ENCODE measurements at regions not wholly inside any gene's neighbourhood (a gene's known extent, or its start where the extent isn't known, plus 50 kb on each side); places are given as distances from the start of the nearest gene placed in this dataset.

- no peak for DNase-seq
- Histone ChIP-seq H3K36me3 (ENCODE audit: control insufficient read depth, insufficient read depth, low read length) (no peaks in the 10 kb centered on the region), H3K4me3 (ENCODE audit: low read length) (no peak overlapping the region), H3K27ac (ENCODE audit: low read length) (no peak overlapping the region), H3K27me3 (ENCODE audit: control insufficient read depth, insufficient read depth, low read length) (no peaks in the 10 kb centered on the region), H3K9me3 (ENCODE audit: control insufficient read depth, low read depth, low read length) (no peaks in the 10 kb centered on the region), H3K4me1 (ENCODE audit: control insufficient read depth, insufficient read depth, low read length) (no peaks in the 10 kb centered on the region)
- WGBS (ENCODE audit: insufficient coverage, low lambda C conversion rate) = no CpG with 5 or more reads among the region's 3 CpGs
Observed at GRCh38 chr18:6590326-6590725, 139.2 kb upstream of the ARHGAP28 start.

DNA sequence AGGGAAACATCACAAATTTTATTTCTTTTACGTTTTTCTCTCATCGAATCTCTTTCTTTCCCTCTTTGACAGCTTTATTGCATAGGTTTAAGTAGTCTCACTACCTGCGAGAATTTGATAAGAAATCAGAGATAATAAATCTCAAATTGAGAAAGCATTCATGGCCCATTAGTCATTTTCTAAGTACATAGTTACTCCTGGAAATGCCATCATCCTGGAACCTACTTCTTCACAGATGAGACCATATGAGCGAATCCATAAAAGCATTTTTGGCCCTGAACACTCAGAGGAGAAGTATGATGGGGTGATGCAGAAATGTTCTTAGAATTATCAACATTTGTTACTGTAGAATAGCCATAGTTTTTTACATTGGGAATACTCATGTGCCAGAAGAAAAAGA lies 138.0 kb upstream of the ARHGAP28 start:
- H3K9me3 ChIP-seq (ENCODE audit: control insufficient read depth, low read depth, low read length) = no peaks in the 10 kb centered on the region
- H3K27ac ChIP-seq (ENCODE audit: low read length) = no peak overlapping the region
- no peak overlapping the region for H3K4me3 ChIP-seq (ENCODE audit: low read length)
- no peak for DNase-seq
- WGBS (ENCODE audit: insufficient coverage, low lambda C conversion rate) = 37% methylated on average over 3 of the region's 4 CpGs
- H3K4me1 ChIP-seq (ENCODE audit: control insufficient read depth, insufficient read depth, low read length) = no peaks in the 10 kb centered on the region
- H3K27me3 ChIP-seq (ENCODE audit: control insufficient read depth, insufficient read depth, low read length) = no peaks in the 10 kb centered on the region
- no peaks in the 10 kb centered on the region for H3K36me3 ChIP-seq (ENCODE audit: control insufficient read depth, insufficient read depth, low read length)

DNA sequence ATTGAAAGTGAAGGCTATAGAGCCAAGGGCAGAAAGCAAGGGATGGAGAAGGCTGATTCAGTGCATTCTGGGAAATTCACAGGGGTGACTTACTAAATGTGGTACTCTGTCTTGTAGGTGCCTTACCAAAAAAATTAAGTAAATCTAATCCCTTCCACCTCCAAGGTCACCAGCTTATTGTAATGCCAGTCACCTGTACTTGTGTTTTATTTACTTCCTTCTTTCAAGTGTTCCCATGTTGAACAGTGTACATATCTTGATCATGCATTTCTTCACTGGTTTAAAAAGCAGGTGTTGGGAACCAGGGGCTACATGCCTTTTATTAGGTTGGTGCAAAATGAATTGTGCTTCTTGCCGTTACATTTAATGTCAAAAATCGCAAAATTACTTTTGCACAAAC lies 137.0 kb upstream of the ARHGAP28 start:
- WGBS (ENCODE audit: insufficient coverage, low lambda C conversion rate) = no CpG with 5 or more reads among the region's 2 CpGs

DNA sequence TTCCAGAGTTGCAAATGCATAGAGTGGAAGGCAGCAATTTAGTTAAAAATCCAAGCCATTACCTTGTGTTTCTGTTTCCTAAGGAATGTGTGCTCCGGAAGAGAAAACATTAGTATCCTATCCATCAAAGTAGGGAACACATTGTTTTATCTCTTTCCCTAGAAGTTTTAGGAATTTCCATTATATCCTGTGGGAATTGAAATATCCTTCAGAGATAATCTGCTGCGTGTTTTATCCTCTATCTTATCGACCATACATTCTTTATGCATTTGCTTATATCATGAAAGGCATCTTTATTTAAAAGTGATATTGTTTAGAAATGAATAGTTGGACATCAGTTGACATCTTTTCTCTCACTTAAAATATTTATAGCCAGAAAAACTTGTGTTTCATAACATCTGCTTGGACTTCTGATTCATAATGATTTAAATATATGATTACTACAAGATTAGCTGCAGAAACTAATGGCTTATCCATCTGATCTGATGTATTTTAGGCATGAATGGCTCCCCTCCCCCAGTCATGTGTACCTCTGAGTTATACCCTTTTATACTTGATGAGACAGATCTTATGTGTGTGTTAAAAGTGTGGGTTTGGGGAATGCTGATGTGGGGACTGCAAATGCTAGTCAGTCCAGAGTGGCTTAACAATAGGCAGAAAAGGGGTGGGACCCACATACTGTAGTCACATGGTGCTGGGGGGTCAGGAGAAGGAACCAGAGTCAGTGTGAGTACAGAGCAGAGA lies 136.2 kb upstream of the ARHGAP28 start:
- Histone ChIP-seq H3K4me3 (ENCODE audit: low read length) (no peak overlapping the region), H3K4me1 (ENCODE audit: control insufficient read depth, insufficient read depth, low read length) (no peaks in the 10 kb centered on the region), H3K9me3 (ENCODE audit: control insufficient read depth, low read depth, low read length) (no peaks in the 10 kb centered on the region), H3K36me3 (ENCODE audit: control insufficient read depth, insufficient read depth, low read length) (no peaks in the 10 kb centered on the region), H3K27me3 (ENCODE audit: control insufficient read depth, insufficient read depth, low read length) (no peaks in the 10 kb centered on the region), H3K27ac (ENCODE audit: low read length) (no peak overlapping the region)
- DNase-seq = no peak
- WGBS (ENCODE audit: insufficient coverage, low lambda C conversion rate) = 50% methylated on average over 2 of the region's 3 CpGs

More for the DNA sequence above, 137.0 kb upstream of the ARHGAP28 start:
- Histone ChIP-seq H3K4me1 (ENCODE audit: control insufficient read depth, insufficient read depth, low read length) (no peaks in the 10 kb centered on the region), H3K27me3 (ENCODE audit: control insufficient read depth, insufficient read depth, low read length) (no peaks in the 10 kb centered on the region), H3K27ac (ENCODE audit: low read length) (no peak overlapping the region), H3K4me3 (ENCODE audit: low read length) (no peak overlapping the region), H3K36me3 (ENCODE audit: control insufficient read depth, insufficient read depth, low read length) (no peaks in the 10 kb centered on the region), H3K9me3 (ENCODE audit: control insufficient read depth, low read depth, low read length) (no peaks in the 10 kb centered on the region)
- DNase-seq = no peak

DNA sequence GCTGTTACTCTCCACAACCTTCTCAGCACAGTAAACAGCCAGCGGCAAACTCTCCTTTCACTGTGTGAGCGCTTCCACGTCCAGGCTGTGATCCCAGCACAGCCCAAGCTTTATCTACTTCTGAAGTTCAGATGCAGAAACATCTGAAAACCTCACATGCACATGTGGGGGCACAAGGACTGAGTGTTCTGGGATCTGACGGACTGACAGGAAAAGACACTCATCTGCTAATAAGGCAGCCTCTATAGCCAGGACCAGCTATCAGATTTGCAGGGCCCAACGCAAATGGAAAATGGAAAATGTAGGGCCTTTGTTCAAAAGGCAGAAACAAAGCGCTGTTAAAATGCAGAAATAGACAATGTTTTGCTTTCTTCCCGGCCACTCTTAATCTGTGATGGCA lies 133.8 kb upstream of the ARHGAP28 start:
- H3K9me3 ChIP-seq (ENCODE audit: control insufficient read depth, low read depth, low read length) = no peaks in the 10 kb centered on the region
- WGBS (ENCODE audit: insufficient coverage, low lambda C conversion rate) = 100% methylated on average over 3 of the region's 7 CpGs
- no peaks in the 10 kb centered on the region for H3K27me3 ChIP-seq (ENCODE audit: control insufficient read depth, insufficient read depth, low read length)
- no peak overlapping the region for H3K27ac ChIP-seq (ENCODE audit: low read length)
- no peak overlapping the region for H3K4me3 ChIP-seq (ENCODE audit: low read length)
- H3K36me3 ChIP-seq (ENCODE audit: control insufficient read depth, insufficient read depth, low read length) = no peaks in the 10 kb centered on the region
- DNase-seq = no peak
- no peaks in the 10 kb centered on the region for H3K4me1 ChIP-seq (ENCODE audit: control insufficient read depth, insufficient read depth, low read length)

DNA sequence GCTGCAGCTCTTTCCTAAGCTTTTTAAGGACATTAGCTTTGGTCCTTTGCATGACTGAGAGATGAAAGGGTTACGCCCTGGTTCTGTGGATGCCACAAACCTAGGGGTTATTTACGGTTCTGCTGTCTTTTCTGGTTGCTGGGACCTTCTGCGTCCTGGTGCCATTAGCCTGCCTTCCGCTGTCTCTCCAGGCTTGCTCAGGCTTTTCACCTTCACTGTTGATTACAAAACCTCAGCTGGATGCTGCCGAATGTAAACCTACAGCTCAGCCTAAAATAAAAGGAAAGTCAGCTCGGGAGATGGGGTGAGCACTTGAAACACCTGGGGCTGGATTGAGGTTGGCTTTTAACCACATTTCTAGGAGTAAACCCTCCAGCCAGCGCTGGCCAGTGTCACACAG lies 130.9 kb upstream of the ARHGAP28 start:
- WGBS (ENCODE audit: insufficient coverage, low lambda C conversion rate) = 90% methylated on average over 2 of the region's 7 CpGs
- Histone ChIP-seq H3K36me3 (ENCODE audit: control insufficient read depth, insufficient read depth, low read length) (no peaks in the 10 kb centered on the region), H3K27me3 (ENCODE audit: control insufficient read depth, insufficient read depth, low read length) (no peaks in the 10 kb centered on the region), H3K9me3 (ENCODE audit: control insufficient read depth, low read depth, low read length) (no peaks in the 10 kb centered on the region), H3K4me1 (ENCODE audit: control insufficient read depth, insufficient read depth, low read length) (no peaks in the 10 kb centered on the region), H3K27ac (ENCODE audit: low read length) (no peak overlapping the region), H3K4me3 (ENCODE audit: low read length) (no peak overlapping the region)
- DNase-seq = no peak

GRCh38 chr18:6600667-6601167 lies 128.8 kb upstream of the ARHGAP28 start:
- no peak for DNase-seq
- Histone ChIP-seq H3K4me3 (ENCODE audit: low read length) (no peak overlapping the region), H3K36me3 (ENCODE audit: control insufficient read depth, insufficient read depth, low read length) (no peaks in the 10 kb centered on the region), H3K27ac (ENCODE audit: low read length) (no peak overlapping the region), H3K4me1 (ENCODE audit: control insufficient read depth, insufficient read depth, low read length) (no peaks in the 10 kb centered on the region), H3K9me3 (ENCODE audit: control insufficient read depth, low read depth, low read length) (no peaks in the 10 kb centered on the region), H3K27me3 (ENCODE audit: control insufficient read depth, insufficient read depth, low read length) (no peaks in the 10 kb centered on the region)
- 86% methylated on average over 2 of the region's 3 CpGs for WGBS (ENCODE audit: insufficient coverage, low lambda C conversion rate)

GRCh38 chr18:6601241-6601640 lies 128.3 kb upstream of the ARHGAP28 start:
- H3K27ac ChIP-seq (ENCODE audit: low read length) = no peak overlapping the region
- no peaks in the 10 kb centered on the region for H3K27me3 ChIP-seq (ENCODE audit: control insufficient read depth, insufficient read depth, low read length)
- H3K4me3 ChIP-seq (ENCODE audit: low read length) = no peak overlapping the region
- WGBS (ENCODE audit: insufficient coverage, low lambda C conversion rate) = no CpG with 5 or more reads among the region's 6 CpGs
- H3K9me3 ChIP-seq (ENCODE audit: control insufficient read depth, low read depth, low read length) = no peaks in the 10 kb centered on the region
- no peaks in the 10 kb centered on the region for H3K4me1 ChIP-seq (ENCODE audit: control insufficient read depth, insufficient read depth, low read length)
- no peak for DNase-seq
- no peaks in the 10 kb centered on the region for H3K36me3 ChIP-seq (ENCODE audit: control insufficient read depth, insufficient read depth, low read length)

DNA sequence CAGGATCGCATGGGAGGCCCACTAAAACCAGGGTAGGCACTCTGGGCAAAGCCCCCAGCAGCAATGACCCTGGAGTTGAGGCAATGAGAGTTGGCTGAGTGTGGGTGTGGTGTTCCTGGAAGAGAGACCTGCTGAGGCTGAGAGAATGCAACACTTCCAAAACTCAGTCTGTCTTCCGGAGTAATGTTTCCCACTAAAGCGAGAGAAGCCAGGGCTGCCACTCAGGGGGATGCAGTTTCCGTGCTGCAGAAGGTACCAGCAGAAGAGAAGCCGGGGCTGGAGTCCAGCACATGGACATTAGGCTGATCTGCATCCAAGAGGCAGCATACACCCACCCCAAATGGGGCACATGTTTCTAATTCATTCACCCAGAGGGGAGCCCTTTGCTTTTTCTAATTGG lies 127.2 kb upstream of the ARHGAP28 start:
- H3K4me3 ChIP-seq (ENCODE audit: low read length) = no peak overlapping the region
- no peaks in the 10 kb centered on the region for H3K4me1 ChIP-seq (ENCODE audit: control insufficient read depth, insufficient read depth, low read length)
- no peaks in the 10 kb centered on the region for H3K9me3 ChIP-seq (ENCODE audit: control insufficient read depth, low read depth, low read length)
- no peak for DNase-seq
- no peaks in the 10 kb centered on the region for H3K27me3 ChIP-seq (ENCODE audit: control insufficient read depth, insufficient read depth, low read length)
- H3K36me3 ChIP-seq (ENCODE audit: control insufficient read depth, insufficient read depth, low read length) = no peaks in the 10 kb centered on the region
- no CpG with 5 or more reads among the region's 5 CpGs for WGBS (ENCODE audit: insufficient coverage, low lambda C conversion rate)
- H3K27ac ChIP-seq (ENCODE audit: low read length) = no peak overlapping the region

DNA sequence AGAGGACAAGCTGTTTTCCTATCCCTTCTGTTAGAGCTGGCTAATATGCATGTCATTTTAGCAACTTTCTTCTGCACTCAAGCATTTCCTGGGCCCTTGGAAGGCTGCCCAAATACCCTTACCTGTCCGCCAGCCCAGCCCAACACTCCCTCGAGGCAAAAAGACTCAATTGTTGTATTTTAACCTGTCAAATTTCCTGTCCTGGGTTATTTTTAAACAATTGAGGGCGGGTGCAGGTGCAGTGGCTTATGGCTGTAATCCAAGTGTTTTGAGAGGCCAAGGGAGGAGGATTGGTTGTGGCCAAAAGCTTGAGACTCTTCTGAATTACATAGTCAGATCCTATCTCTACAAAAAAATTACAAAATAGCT lies 125.0 kb upstream of the ARHGAP28 start:
- WGBS (ENCODE audit: insufficient coverage, low lambda C conversion rate) = no CpG with 5 or more reads among the region's 3 CpGs
- DNase-seq = no peak
- no peak overlapping the region for H3K27ac ChIP-seq (ENCODE audit: low read length)
- H3K9me3 ChIP-seq (ENCODE audit: control insufficient read depth, low read depth, low read length) = no peaks in the 10 kb centered on the region
- H3K4me3 ChIP-seq (ENCODE audit: low read length) = no peak overlapping the region
- H3K27me3 ChIP-seq (ENCODE audit: control insufficient read depth, insufficient read depth, low read length) = no peaks in the 10 kb centered on the region
- H3K4me1 ChIP-seq (ENCODE audit: control insufficient read depth, insufficient read depth, low read length) = no peaks in the 10 kb centered on the region
- no peaks in the 10 kb centered on the region for H3K36me3 ChIP-seq (ENCODE audit: control insufficient read depth, insufficient read depth, low read length)

All from large intestine (tissue), 3 donors.